HG03064 (cell line): ENCODE measurements at regions not wholly inside any gene's neighbourhood (a gene's known extent, or its start where the extent isn't known, plus 50 kb on each side); places are given as distances from the start of the nearest gene placed in this dataset.

Experiments
- ATAC-seq: cut with Tn5 transposase; IDR thresholded peaks from one replicate; pipeline ENCODE4 v1.9.1; 2021; ENCODE audit warnings: low read depth; ENCODE audit not compliant: unreplicated experiment

- no peak for ATAC-seq
Observed at GRCh38 chr20:52921340-52921739, 50.8 kb upstream of the TSHZ2 start.

GRCh38 chr20:52918311-52918710, 53.8 kb upstream of the TSHZ2 start:
- no peak for ATAC-seq

GRCh38 chr20:52915564-52915963, 56.6 kb upstream of the TSHZ2 start:
- ATAC-seq: no peak

- ATAC-seq: no peak
Observed at GRCh38 chr20:52914870-52915269, 57.3 kb upstream of the TSHZ2 start.

- no peak for ATAC-seq
Observed at GRCh38 chr20:52913650-52914387, 58.3 kb upstream of the TSHZ2 start.

- ATAC-seq: no peak
Observed at GRCh38 chr20:52905241-52905994, 66.7 kb upstream of the TSHZ2 start.

- no peak for ATAC-seq
Observed at GRCh38 chr20:52904837-52905236, 67.3 kb upstream of the TSHZ2 start.

GRCh38 chr20:52899041-52899608, 73.0 kb upstream of the TSHZ2 start:
- no peak for ATAC-seq

- ATAC-seq: no peak
Observed at GRCh38 chr20:52896348-52896747, 75.8 kb upstream of the TSHZ2 start.

GRCh38 chr20:52895701-52896100, 76.5 kb upstream of the TSHZ2 start:
- no peak for ATAC-seq

GRCh38 chr20:52895235-52895634, 76.9 kb upstream of the TSHZ2 start:
- no peak for ATAC-seq

GRCh38 chr20:52893498-52893897, 78.7 kb upstream of the TSHZ2 start:
- no peak for ATAC-seq

GRCh38 chr20:52892023-52892422, 80.1 kb upstream of the TSHZ2 start:
- ATAC-seq: no peak

- no peak for ATAC-seq
Observed at GRCh38 chr20:52890130-52890529, 82.0 kb upstream of the TSHZ2 start.

GRCh38 chr20:52889225-52889624, 82.9 kb upstream of the TSHZ2 start:
- no peak for ATAC-seq

- ATAC-seq: no peak
Observed at GRCh38 chr20:52888096-52888495, 84.1 kb upstream of the TSHZ2 start.

- no peak for ATAC-seq
Observed at GRCh38 chr20:52880997-52881396, 91.2 kb upstream of the TSHZ2 start.

GRCh38 chr20:52880259-52880658, 91.9 kb upstream of the TSHZ2 start:
- ATAC-seq: no peak

GRCh38 chr20:52874241-52874640, 97.9 kb upstream of the TSHZ2 start:
- ATAC-seq: no peak

- no peak for ATAC-seq
Observed at GRCh38 chr20:52869698-52870501, 102.3 kb upstream of the TSHZ2 start.

GRCh38 chr20:52869276-52869675, 102.9 kb upstream of the TSHZ2 start:
- no peak for ATAC-seq
